HepG2 (cell line): ENCODE measurements at regions not wholly inside any gene's neighbourhood (a gene's known extent, or its start where the extent isn't known, plus 50 kb on each side); places are given as distances from the start of the nearest gene placed in this dataset.

Experiments
- ARNTL ChIP-seq: sonication (generic); formaldehyde crosslinking; IDR thresholded peaks from 2 replicates; pipeline ENCODE4 v1.4.0; 2020; ENCODE audit warnings: mild to moderate bottlenecking, missing genetic modification reagents
- E2F1 ChIP-seq: sonication (generic); formaldehyde crosslinking; IDR thresholded peaks from 2 replicates; pipeline ENCODE4 v1.5.0; 2020; ENCODE audit warnings: missing genetic modification reagents
- EZH2 ChIP-seq: conservative IDR thresholded peaks from 2 replicates; pipeline ENCODE4 v1.6.1; 2012; ENCODE audit warnings: mild to moderate bottlenecking, low read depth, low read length, moderate library complexity
- FOXP1 ChIP-seq, 2 experiments: fragments of 450-650 bp in 1 of 2; IDR thresholded peaks; 2 replicates each; pipeline ENCODE4 v1.6.1; 2017 to 2018; ENCODE audit warnings: antibody characterized with exemption in 1 of 2
- MAX ChIP-seq: IDR thresholded peaks from 2 replicates; pipeline ENCODE4 v1.6.1; 2012; ENCODE audit warnings: inconsistent platforms
- NCOA1 ChIP-seq: sonication (generic); formaldehyde crosslinking; IDR thresholded peaks from 2 replicates; pipeline ENCODE4 v1.9.0; 2021; ENCODE audit warnings: missing genetic modification reagents
- TF ChIP-seq, protein P1 (sequence below): sonication (generic); formaldehyde crosslinking; IDR thresholded peaks from 2 replicates; pipeline ENCODE4 v1.5.0; 2020; ENCODE audit warnings: mild to moderate bottlenecking, missing genetic modification reagents, moderate library complexity

- no peak for TF ChIP-seq NCOA1
- no peak for TF ChIP-seq MAX
- TF ChIP-seq E2F1 (CRISPR knock-in tag) = no peak
- TF ChIP-seq FOXP1 (IDR thresholded peaks at IDR 0.05) = no peak
- TF ChIP-seq FOXP1 (CRISPR knock-in tag; IDR thresholded peaks at IDR 0.05) = no peak
- no peak for TF ChIP-seq EZH2
- TF ChIP-seq ARNTL = no peak
- TF ChIP-seq, protein P1, sequence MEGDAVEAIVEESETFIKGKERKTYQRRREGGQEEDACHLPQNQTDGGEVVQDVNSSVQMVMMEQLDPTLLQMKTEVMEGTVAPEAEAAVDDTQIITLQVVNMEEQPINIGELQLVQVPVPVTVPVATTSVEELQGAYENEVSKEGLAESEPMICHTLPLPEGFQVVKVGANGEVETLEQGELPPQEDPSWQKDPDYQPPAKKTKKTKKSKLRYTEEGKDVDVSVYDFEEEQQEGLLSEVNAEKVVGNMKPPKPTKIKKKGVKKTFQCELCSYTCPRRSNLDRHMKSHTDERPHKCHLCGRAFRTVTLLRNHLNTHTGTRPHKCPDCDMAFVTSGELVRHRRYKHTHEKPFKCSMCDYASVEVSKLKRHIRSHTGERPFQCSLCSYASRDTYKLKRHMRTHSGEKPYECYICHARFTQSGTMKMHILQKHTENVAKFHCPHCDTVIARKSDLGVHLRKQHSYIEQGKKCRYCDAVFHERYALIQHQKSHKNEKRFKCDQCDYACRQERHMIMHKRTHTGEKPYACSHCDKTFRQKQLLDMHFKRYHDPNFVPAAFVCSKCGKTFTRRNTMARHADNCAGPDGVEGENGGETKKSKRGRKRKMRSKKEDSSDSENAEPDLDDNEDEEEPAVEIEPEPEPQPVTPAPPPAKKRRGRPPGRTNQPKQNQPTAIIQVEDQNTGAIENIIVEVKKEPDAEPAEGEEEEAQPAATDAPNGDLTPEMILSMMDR (CRISPR knock-in tag) = no peak
Observed at GRCh38 chrX:55142206-55142918, 53.5 kb downstream of the PAGE2 start.
